ENCODE measurements at regions not wholly inside any gene's neighbourhood (a gene's known extent, or its start where the extent isn't known, plus 50 kb on each side); places are given as distances from the start of the nearest gene placed in this dataset.

DNA sequence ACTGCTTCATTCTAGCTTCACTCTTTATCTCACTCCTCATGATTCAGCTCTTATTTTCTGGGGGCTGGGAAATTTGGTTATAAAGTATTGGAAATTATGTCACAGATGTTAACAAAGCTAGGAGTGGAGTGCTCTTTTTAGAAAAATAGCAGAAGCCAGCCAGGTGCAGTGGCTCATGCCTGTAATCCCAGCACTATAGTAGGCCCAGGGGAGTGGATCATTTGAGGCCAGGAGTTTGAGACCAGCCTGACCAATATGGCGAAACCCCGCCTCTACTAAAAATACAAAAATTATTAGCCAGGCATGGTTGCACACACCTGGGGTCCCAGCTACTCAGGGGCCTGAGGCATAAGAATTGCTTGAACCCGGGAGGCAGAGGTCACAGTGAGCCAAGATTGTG lies 97.2 kb upstream of the GUCY1A1 start:
- Histone ChIP-seq H3K27me3 (ENCODE audit: insufficient read depth, low read length) (no peaks in the 10 kb centered on the region), H3K36me3 (ENCODE audit: insufficient read depth, low read depth, low read length) (no peaks in the 10 kb centered on the region), H3K27ac (ENCODE audit: low read length) (no peak overlapping the region), H3K9ac (ENCODE audit: low read depth, low read length) (no peak overlapping the region), H3K4me1 (ENCODE audit: insufficient read depth, low read length) (no peaks in the 10 kb centered on the region), H3K9me3 (ENCODE audit: insufficient read depth, low read depth, low read length) (no peaks in the 10 kb centered on the region), H3K4me3 (ENCODE audit: low read length) (no peak overlapping the region)

DNA sequence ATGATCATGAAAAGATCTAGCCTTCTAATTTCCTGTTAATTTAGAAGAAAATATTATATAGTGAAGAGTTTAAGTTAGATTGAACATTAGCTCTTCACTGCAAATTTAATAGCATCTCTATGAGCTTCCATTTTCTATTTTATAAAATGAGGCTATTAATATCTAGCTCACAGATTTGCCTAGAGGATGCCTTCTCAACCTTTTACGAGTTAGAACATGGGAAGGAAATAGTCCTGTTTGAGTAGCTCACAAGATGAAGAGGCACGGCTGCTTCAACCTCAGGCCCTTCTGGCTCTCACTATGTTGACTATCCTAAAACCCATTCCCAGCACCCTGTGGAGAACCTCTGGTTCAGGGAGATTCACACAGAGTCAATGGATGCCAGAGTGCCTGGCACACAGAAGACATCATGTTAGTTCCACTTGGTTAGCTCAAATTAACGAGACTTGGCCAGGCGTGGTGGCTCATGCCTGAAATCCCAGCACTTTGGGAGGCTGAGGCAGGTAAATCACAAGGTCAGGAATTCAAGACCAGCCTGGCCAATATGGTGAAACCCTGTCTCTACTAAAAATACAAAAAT lies 97.9 kb upstream of the GUCY1A1 start:
- no peaks in the 10 kb centered on the region for H3K4me1 ChIP-seq (ENCODE audit: insufficient read depth, low read length)
- H3K36me3 ChIP-seq (ENCODE audit: insufficient read depth, low read depth, low read length), result no peaks in the 10 kb centered on the region
- H3K9ac ChIP-seq (ENCODE audit: low read depth, low read length), result no peak overlapping the region
- no peak overlapping the region for H3K4me3 ChIP-seq (ENCODE audit: low read length)
- no peaks in the 10 kb centered on the region for H3K27me3 ChIP-seq (ENCODE audit: insufficient read depth, low read length)
- no peak overlapping the region for H3K27ac ChIP-seq (ENCODE audit: low read length)
- H3K9me3 ChIP-seq (ENCODE audit: insufficient read depth, low read depth, low read length), result no peaks in the 10 kb centered on the region

DNA sequence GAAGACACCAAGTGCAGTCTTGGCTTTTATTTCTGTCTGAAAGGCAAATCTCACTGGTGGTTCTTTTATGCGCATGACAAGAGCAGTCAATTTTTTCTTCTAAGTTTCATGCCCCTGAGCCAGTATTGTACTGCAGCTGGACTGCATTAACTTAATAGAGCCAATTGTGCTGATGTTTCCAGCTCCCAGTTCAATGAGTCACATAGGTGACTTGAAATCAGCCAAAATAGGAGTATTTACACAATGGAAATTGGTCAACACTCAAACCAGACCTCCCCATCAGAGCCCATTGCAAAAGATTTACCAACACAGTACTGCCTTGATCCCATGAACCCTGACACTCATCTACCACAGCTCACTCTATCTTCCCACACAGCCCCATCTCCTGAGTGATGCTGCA lies 100.3 kb upstream of the GUCY1A1 start:
- H3K4me1 ChIP-seq (ENCODE audit: insufficient read depth, low read length), result no peaks in the 10 kb centered on the region
- H3K9ac ChIP-seq (ENCODE audit: low read depth, low read length), result no peak overlapping the region
- H3K4me3 ChIP-seq (ENCODE audit: low read length), result no peak overlapping the region

DNA sequence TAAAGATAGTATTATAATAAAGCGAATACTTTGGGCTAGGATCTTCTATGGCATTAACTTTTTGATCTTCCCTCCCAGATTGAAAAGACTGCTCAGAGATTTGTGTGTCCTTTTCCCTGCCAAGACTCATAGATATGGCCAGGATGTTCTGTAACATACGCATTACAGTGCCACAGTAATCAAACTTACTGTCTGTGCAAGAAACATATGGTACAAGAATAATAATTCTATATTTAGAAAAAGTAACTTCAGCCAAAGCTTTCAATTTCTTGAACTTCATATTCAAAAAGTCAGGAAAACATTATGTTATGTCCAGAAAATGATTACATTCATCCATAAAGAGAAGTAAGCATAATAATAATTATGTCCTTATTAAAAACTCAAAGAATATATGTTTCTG lies 100.9 kb upstream of the GUCY1A1 start:
- Histone ChIP-seq H3K4me1 (ENCODE audit: insufficient read depth, low read length) (no peaks in the 10 kb centered on the region), H3K9me3 (ENCODE audit: insufficient read depth, low read depth, low read length) (no peaks in the 10 kb centered on the region), H3K27ac (ENCODE audit: low read length) (no peak overlapping the region), H3K9ac (ENCODE audit: low read depth, low read length) (no peak overlapping the region), H3K36me3 (ENCODE audit: insufficient read depth, low read depth, low read length) (no peaks in the 10 kb centered on the region), H3K4me3 (ENCODE audit: low read length) (no peak overlapping the region), H3K27me3 (ENCODE audit: insufficient read depth, low read length) (no peaks in the 10 kb centered on the region)

More for the DNA sequence above, 100.3 kb upstream of the GUCY1A1 start:
- Histone ChIP-seq H3K9me3 (ENCODE audit: insufficient read depth, low read depth, low read length) (no peaks in the 10 kb centered on the region), H3K36me3 (ENCODE audit: insufficient read depth, low read depth, low read length) (no peaks in the 10 kb centered on the region), H3K27me3 (ENCODE audit: insufficient read depth, low read length) (no peaks in the 10 kb centered on the region), H3K27ac (ENCODE audit: low read length) (no peak overlapping the region)

DNA sequence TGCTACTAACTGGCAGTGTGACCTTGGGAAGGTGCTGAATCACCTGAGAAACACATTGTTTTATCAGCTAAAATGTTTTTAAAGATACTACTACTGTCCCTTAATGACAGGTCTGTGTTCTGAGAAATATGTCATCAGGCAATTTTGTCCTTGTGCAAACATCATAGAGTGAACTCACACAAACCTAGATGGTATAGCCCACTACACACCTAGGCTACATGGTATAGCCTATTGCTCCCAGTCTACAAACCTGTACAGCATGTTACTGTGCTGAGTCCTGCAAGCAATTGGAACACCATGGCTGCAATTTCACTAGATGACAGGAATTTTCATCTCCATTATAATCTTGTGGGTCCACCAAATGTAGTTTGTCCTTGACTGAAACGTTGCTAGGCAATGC lies 101.3 kb upstream of the GUCY1A1 start:
- H3K4me3 ChIP-seq (ENCODE audit: low read length), result no peak overlapping the region
- H3K9ac ChIP-seq (ENCODE audit: low read depth, low read length), result no peak overlapping the region
- H3K9me3 ChIP-seq (ENCODE audit: insufficient read depth, low read depth, low read length), result no peaks in the 10 kb centered on the region
- H3K27ac ChIP-seq (ENCODE audit: low read length), result no peak overlapping the region
- H3K4me1 ChIP-seq (ENCODE audit: insufficient read depth, low read length), result no peaks in the 10 kb centered on the region
- no peaks in the 10 kb centered on the region for H3K36me3 ChIP-seq (ENCODE audit: insufficient read depth, low read depth, low read length)
- no peaks in the 10 kb centered on the region for H3K27me3 ChIP-seq (ENCODE audit: insufficient read depth, low read length)

DNA sequence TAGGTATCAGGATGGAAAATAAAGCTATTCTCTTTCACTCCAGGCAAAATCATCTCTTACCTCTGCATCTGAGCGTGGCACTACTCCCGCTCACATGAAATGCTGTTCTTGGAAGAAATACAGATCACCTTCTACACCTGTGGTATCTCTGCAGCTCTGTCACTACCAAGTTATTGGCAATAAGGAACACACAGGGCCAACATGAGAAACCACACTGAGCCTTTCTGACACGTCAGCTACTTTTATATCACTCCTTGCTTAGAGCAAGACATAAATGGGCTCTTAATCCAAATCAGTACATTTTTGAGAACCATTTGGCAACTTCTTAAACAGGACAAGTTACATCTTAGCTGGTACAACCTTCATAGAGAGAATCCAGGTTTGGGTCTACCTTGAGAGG lies 101.8 kb upstream of the GUCY1A1 start:
- Histone ChIP-seq H3K4me1 (ENCODE audit: insufficient read depth, low read length) (no peaks in the 10 kb centered on the region), H3K9ac (ENCODE audit: low read depth, low read length) (no peak overlapping the region), H3K36me3 (ENCODE audit: insufficient read depth, low read depth, low read length) (no peaks in the 10 kb centered on the region), H3K4me3 (ENCODE audit: low read length) (no peak overlapping the region), H3K27me3 (ENCODE audit: insufficient read depth, low read length) (no peaks in the 10 kb centered on the region), H3K9me3 (ENCODE audit: insufficient read depth, low read depth, low read length) (no peaks in the 10 kb centered on the region), H3K27ac (ENCODE audit: low read length) (no peak overlapping the region)

DNA sequence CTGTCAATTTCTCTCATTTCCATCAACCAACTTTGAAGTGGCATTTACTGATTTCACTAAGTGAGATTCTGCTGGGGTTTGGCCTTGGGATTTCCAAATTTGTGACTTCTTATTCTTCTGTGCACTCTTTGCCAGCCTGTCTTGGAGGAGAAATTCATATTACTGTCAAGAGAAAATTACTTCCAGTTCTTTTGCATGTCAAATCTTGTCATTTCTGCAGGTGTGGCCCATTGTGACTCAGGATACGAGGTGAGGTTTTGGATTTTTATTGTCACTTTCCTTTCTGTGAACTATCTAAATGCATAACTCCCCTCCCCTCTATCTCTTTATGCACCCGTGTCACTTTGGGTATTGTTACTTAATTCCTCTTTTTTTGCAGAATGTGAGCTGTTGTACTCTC lies 102.6 kb upstream of the GUCY1A1 start:
- no peak overlapping the region for H3K4me3 ChIP-seq (ENCODE audit: low read length)
- no peaks in the 10 kb centered on the region for H3K4me1 ChIP-seq (ENCODE audit: insufficient read depth, low read length)
- H3K27ac ChIP-seq (ENCODE audit: low read length), result no peak overlapping the region
- no peak overlapping the region for H3K9ac ChIP-seq (ENCODE audit: low read depth, low read length)
- H3K27me3 ChIP-seq (ENCODE audit: insufficient read depth, low read length), result no peaks in the 10 kb centered on the region
- H3K36me3 ChIP-seq (ENCODE audit: insufficient read depth, low read depth, low read length), result no peaks in the 10 kb centered on the region
- H3K9me3 ChIP-seq (ENCODE audit: insufficient read depth, low read depth, low read length), result no peaks in the 10 kb centered on the region

DNA sequence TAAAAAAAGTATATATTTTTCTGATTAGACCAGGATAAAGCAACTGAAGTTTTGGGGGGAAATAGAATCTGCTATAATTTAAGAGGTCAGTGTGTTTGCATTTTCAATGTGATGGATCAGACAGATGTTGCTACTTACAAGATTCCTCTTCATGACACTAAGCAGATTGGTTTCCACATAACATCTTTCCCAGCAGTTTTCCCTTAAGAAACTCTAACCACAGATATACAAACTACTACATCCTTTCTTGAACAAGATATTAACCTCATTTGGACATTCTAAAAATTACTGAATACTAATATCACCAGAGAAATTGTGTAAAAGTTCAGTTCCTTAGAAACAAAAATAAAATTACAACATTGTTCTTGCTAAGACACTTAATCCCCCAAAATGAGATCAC lies 106.7 kb upstream of the GUCY1A1 start:
- Histone ChIP-seq H3K36me3 (ENCODE audit: insufficient read depth, low read depth, low read length) (no peaks in the 10 kb centered on the region), H3K4me1 (ENCODE audit: insufficient read depth, low read length) (no peaks in the 10 kb centered on the region), H3K27ac (ENCODE audit: low read length) (no peak overlapping the region), H3K4me3 (ENCODE audit: low read length) (no peak overlapping the region), H3K9ac (ENCODE audit: low read depth, low read length) (no peak overlapping the region), H3K27me3 (ENCODE audit: insufficient read depth, low read length) (no peaks in the 10 kb centered on the region), H3K9me3 (ENCODE audit: insufficient read depth, low read depth, low read length) (no peaks in the 10 kb centered on the region)

DNA sequence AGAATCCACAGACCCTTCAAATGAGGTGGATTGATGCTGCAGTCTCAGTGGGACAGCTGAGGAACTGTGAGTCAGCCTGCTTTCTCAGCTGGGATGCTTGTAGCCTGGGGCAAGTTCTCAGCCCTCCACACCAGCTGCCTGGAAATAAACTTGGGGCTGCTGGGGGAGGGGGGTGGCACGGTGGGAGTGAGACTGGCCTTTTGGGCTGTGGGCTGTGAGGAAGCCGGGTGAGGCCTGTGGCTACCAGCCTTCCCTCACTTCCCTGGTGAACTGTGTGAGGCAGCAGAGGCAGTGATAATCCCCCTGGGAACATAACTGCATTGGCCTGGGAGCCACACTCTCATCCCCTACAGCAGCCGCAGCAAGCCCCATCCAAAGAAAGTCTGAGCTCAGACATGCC lies 114.5 kb upstream of the GUCY1A1 start:
- Histone ChIP-seq H3K27me3 (ENCODE audit: insufficient read depth, low read length) (no peaks in the 10 kb centered on the region), H3K36me3 (ENCODE audit: insufficient read depth, low read depth, low read length) (no peaks in the 10 kb centered on the region), H3K27ac (ENCODE audit: low read length) (no peak overlapping the region), H3K9ac (ENCODE audit: low read depth, low read length) (no peak overlapping the region), H3K4me3 (ENCODE audit: low read length) (no peak overlapping the region), H3K4me1 (ENCODE audit: insufficient read depth, low read length) (no peaks in the 10 kb centered on the region), H3K9me3 (ENCODE audit: insufficient read depth, low read depth, low read length) (no peaks in the 10 kb centered on the region)

DNA sequence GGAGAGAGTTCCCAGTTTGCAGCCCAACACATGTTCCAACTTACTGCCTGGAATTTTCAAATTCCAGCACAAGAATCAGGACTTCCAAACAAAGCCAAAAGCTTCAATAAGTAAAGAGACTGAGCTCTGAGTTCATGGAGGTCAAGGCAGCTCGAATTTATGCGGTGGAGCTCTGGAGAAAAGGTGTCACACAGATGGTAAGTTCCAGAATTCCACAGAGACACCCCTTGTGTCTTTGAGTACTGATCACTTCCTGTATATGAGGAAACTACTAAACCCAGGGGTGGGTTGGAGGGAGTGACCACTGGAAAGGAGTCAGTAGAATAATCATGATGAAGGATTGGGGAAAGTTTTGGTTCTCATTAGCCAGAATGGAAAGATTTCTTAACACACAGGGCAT lies 118.5 kb upstream of the GUCY1A1 start:
- no peaks in the 10 kb centered on the region for H3K9me3 ChIP-seq (ENCODE audit: insufficient read depth, low read depth, low read length)
- H3K36me3 ChIP-seq (ENCODE audit: insufficient read depth, low read depth, low read length), result no peaks in the 10 kb centered on the region
- no peak overlapping the region for H3K9ac ChIP-seq (ENCODE audit: low read depth, low read length)
- H3K4me1 ChIP-seq (ENCODE audit: insufficient read depth, low read length), result no peaks in the 10 kb centered on the region
- no peak overlapping the region for H3K27ac ChIP-seq (ENCODE audit: low read length)
- no peak overlapping the region for H3K4me3 ChIP-seq (ENCODE audit: low read length)
- no peaks in the 10 kb centered on the region for H3K27me3 ChIP-seq (ENCODE audit: insufficient read depth, low read length)

DNA sequence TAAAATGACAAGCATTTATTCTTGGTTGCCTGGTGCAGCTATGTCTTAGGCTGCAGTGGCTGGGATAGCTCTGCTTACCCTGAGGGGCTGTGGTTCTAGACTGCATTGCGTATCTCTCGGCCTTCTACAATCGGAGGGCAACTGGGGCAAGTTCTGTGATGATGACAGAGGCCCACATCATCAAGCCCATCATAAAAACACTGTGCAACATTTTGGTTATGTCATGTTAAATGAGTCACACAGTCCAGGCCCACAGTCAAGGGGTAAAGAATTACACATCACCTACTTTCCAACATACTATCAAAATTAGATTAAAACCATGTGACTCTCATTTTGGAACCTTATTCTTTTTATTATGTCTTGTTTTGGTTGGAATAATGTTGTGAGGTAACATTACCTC lies 120.2 kb upstream of the GUCY1A1 start:
- no peaks in the 10 kb centered on the region for H3K27me3 ChIP-seq (ENCODE audit: insufficient read depth, low read length)
- H3K36me3 ChIP-seq (ENCODE audit: insufficient read depth, low read depth, low read length), result no peaks in the 10 kb centered on the region
- H3K27ac ChIP-seq (ENCODE audit: low read length), result no peak overlapping the region
- H3K9ac ChIP-seq (ENCODE audit: low read depth, low read length), result no peak overlapping the region
- H3K9me3 ChIP-seq (ENCODE audit: insufficient read depth, low read depth, low read length), result no peaks in the 10 kb centered on the region
- H3K4me1 ChIP-seq (ENCODE audit: insufficient read depth, low read length), result no peaks in the 10 kb centered on the region
- no peak overlapping the region for H3K4me3 ChIP-seq (ENCODE audit: low read length)

DNA sequence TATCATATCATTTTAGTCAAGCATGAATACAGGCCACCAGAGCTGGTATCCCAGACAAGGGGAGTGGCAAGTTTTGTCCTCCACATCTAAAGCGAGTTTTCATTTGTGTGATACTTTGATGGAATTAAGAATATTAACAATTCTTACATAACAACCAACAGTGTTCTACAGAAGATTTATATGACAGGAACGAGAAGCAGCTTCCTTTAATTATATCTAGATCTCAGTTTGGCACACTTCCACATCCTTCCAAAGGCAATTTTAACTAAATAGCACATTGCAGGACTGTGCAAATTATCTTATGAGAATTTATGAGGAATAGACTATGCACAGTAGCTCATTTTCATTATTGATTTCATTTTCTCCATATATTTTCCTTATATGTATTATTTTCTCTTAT lies 121.2 kb upstream of the GUCY1A1 start:
- Histone ChIP-seq H3K27ac (ENCODE audit: low read length) (no peak overlapping the region), H3K4me3 (ENCODE audit: low read length) (no peak overlapping the region), H3K27me3 (ENCODE audit: insufficient read depth, low read length) (no peaks in the 10 kb centered on the region), H3K9me3 (ENCODE audit: insufficient read depth, low read depth, low read length) (no peaks in the 10 kb centered on the region), H3K4me1 (ENCODE audit: insufficient read depth, low read length) (no peaks in the 10 kb centered on the region), H3K36me3 (ENCODE audit: insufficient read depth, low read depth, low read length) (no peaks in the 10 kb centered on the region), H3K9ac (ENCODE audit: low read depth, low read length) (no peak overlapping the region)

DNA sequence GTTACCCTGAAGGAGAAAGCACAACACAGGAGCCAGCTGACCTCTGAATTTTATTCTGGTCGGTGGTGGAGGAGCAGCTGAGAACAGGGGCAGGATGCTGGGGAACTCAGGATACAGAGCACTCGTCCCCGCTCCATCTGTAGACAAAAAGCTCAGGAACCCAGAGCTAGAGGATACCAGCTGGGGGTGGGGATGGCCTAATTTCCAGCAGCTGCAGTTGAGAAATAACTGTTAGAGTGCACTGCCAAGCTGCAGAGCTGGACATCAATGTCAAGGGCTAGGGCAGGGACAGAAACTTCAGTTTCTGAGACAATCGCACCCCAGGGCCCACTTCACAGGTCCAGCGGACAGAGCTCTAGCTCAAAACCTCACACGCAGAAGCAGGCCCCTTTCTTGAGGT lies 122.1 kb upstream of the GUCY1A1 start:
- Histone ChIP-seq H3K9ac (ENCODE audit: low read depth, low read length) (no peak overlapping the region), H3K4me1 (ENCODE audit: insufficient read depth, low read length) (no peaks in the 10 kb centered on the region), H3K27ac (ENCODE audit: low read length) (no peak overlapping the region), H3K27me3 (ENCODE audit: insufficient read depth, low read length) (no peaks in the 10 kb centered on the region), H3K36me3 (ENCODE audit: insufficient read depth, low read depth, low read length) (no peaks in the 10 kb centered on the region), H3K4me3 (ENCODE audit: low read length) (no peak overlapping the region), H3K9me3 (ENCODE audit: insufficient read depth, low read depth, low read length) (no peaks in the 10 kb centered on the region)
